Epithelial cell of esophagus (primary cell): ENCODE measurements at regions not wholly inside any gene's neighbourhood (a gene's known extent, or its start where the extent isn't known, plus 50 kb on each side); places are given as distances from the start of the nearest gene placed in this dataset.
"Not testable (repeated sequence)": the region's sequence is repeated elsewhere in the genome, so short reads cannot be mapped to it uniquely, and the experiment has no call there.

Source experiments
- DNase-seq: peaks from one replicate; pipeline ENCODE4 v3.0.0; 2010; ENCODE audit warnings: low read depth
- H3K4me3 ChIP-seq: 2 replicates; pipeline ENCODE4 v1.5.1; 2011; ENCODE audit warnings: mild to moderate bottlenecking, low read length, control low read depth
- CTCF ChIP-seq: IDR thresholded peaks from 2 replicates; pipeline ENCODE4 v1.5.1; 2011; ENCODE audit warnings: low read depth, mild to moderate bottlenecking, low read length, control low read depth, inconsistent platforms; ENCODE audit not compliant: insufficient read depth; ENCODE audit errors: missing control alignments

- TF ChIP-seq CTCF = no peak
- no peak overlapping the region for H3K4me3 ChIP-seq
- DNase-seq = no peak
Measured at GRCh38 chr15:38755718-38756117, 191.1 kb upstream of the RASGRP1 start.

DNA sequence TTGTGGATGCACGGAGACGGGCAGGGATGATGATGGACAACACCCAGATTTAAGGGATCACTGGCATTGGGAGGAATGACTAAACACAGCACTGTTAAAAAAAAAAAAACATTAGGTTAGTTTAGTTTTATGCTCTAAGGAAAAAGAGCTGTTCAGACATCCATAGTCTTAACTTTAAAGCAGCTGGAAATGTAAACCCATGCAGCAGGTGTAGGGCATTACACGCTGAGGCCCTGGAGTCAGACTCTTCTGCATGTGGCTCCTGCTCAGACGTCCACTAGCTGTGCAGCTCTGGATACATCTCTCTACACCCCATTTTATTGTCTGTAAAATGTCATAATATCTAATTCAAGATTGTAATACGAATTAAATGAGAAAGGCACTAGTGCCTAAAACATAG is 191.8 kb upstream of the RASGRP1 start:
- no peak for DNase-seq
- TF ChIP-seq CTCF = no peak
- no peak overlapping the region for H3K4me3 ChIP-seq

- TF ChIP-seq CTCF = no peak
- DNase-seq = no peak
- no peak overlapping the region for H3K4me3 ChIP-seq
Measured at GRCh38 chr15:38758043-38758442, 193.4 kb upstream of the RASGRP1 start.

- H3K4me3 ChIP-seq = no peak overlapping the region
- TF ChIP-seq CTCF = no peak
- DNase-seq = no peak
Measured at GRCh38 chr15:38761681-38762080, 197.1 kb upstream of the RASGRP1 start.

DNA sequence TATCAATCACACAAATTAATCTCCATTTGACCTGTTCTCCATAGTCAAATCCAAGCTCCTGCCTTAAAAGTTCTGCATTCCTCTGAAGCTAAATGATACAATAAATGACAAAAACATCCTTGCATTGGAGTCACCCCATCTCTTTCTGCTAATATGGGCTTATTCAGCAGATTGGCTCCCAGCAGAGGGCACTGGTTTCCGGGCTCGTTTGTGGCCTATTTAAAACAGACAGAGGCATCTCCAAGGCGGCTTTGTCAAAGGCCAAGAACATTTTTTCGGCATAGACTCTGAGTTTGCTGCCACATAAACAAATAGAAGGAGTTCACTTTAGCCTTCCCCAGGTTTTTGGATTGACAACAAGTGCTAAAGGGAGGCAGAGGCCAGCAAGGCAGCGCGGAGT is 204.4 kb upstream of the RASGRP1 start:
- peak; percentile 29 for TF ChIP-seq CTCF
- H3K4me3 ChIP-seq = no peak overlapping the region
- DNase-seq = peak; percentile 21

GRCh38 chr15:38769492-38769891 is 204.9 kb upstream of the RASGRP1 start:
- DNase-seq = no peak
- no peak for TF ChIP-seq CTCF
- no peak overlapping the region for H3K4me3 ChIP-seq

DNA sequence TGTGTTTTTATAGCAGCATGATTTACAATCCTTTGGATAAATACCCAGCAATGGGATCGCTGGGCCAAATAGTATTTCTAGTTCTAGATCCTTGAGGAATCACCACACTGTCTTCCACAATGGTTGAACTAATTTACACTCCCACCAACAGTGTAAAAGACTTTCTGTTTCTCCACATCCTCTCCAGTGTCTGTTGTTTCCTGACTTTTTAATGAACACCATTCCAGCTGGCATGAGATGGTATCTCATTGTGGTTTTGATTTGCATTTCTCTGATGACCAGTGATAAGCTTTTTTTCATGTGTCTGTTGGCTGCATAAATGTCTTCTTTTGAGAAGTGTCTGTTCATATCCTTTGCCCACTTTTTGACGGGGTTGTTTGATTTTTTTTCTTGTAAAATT is 209.5 kb upstream of the RASGRP1 start:
- not testable (repeated sequence) for H3K4me3 ChIP-seq, DNase-seq

DNA sequence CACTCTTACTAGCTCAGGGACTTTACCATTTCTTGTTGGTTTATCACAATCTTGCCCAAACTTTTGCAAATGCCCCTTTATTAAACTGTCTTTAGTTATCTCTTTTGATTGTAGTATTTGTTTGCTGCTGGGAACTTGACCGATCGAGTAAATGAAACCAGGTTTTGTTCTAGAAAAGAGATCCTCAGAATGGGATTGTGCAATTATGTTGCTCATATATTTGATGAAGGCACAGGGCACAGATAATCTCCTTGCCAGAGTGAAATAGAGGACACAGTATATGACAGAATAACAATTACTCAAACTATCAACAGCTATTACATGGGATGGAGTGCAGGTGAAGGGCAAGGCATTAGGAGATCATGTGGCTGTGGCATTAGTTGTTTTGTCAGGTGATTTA is 216.6 kb upstream of the RASGRP1 start:
- DNase-seq = peak; percentile 5
- H3K4me3 ChIP-seq = no peak overlapping the region
- no peak for TF ChIP-seq CTCF
